Testis (tissue), 2 donors: ENCODE measurements at regions not wholly inside any gene's neighbourhood (a gene's known extent, or its start where the extent isn't known, plus 50 kb on each side); places are given as distances from the start of the nearest gene placed in this dataset.

Experiments
- DNase-seq: peaks from one replicate; pipeline ENCODE4 v3.0.0-alpha.2; 2019
- H3K27ac ChIP-seq, 2 donors: fragments of 200-600 bp; sonication (generic); one replicate each; pipeline ENCODE4 v1.5.1; 2019
- H3K27me3 ChIP-seq: fragments of 200-600 bp; sonication (generic); one replicate; pipeline ENCODE4 v1.5.1; 2019
- H3K36me3 ChIP-seq: fragments of 200-600 bp; sonication (generic); one replicate; pipeline ENCODE4 v1.5.1; 2017; ENCODE audit warnings: low read depth; ENCODE audit errors: missing control alignments
- H3K4me1 ChIP-seq: fragments of 200-600 bp; sonication (generic); one replicate; pipeline ENCODE4 v1.5.1; 2019
- H3K4me3 ChIP-seq, 2 donors: fragments of 200-600 bp; sonication (generic); one replicate each; pipeline ENCODE4 v1.5.1; 2017 to 2019
- H3K9me3 ChIP-seq: fragments of 200-600 bp; sonication (generic); one replicate; pipeline ENCODE4 v1.5.1; 2017
- POLR2A ChIP-seq: fragments of 450-650 bp; IDR thresholded peaks from one replicate; pipeline ENCODE4 v1.6.1; 2017; ENCODE audit warnings: antibody characterized with exemption, mild to moderate bottlenecking, moderate library complexity
- WGBS, 2 donors: methylation state at CpG; one replicate each; pipeline ENCODE4 v1.1.5; 2018; 5-methylcytosine and 5-hydroxymethylcytosine counted together
- intact Hi-C: fragments of 100-400 bp; cut with DNase I; formaldehyde crosslinking; loops from one replicate; pipeline ENCODE4 v1.15.1; 2023; ENCODE audit warnings: low total_unique reads
- TF ChIP-seq, protein P1 (sequence below), 3 experiments: fragments of 450-650 bp in 2 of 3; fragments of 200-600 bp in 1 of 3; sonication (generic) in 1 of 3; IDR thresholded peaks; one replicate each; pipeline ENCODE4 v1.5.1; 2016 to 2019; ENCODE audit warnings: antibody characterized with exemption in 3 of 3, mild to moderate bottlenecking in 2 of 3, moderate library complexity in 1 of 3

DNA sequence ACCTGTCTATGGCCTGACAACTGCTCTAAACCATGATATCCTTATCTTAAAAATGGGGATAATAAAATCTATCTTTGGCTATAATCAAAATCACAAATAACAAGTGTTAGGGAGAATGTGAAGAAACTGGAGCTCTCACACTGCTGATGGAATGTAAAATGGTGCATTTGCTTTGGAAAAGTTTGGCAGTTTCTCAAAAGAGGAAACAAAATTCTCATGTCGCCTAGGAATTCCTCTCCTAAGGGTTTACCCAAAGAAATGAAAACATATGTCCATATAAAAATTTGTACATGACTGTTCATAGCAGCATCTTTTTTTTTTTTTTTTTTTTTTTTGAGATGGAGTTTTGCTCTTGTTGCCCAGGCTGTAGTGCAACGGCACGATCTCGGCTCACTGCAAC is 64.3 kb downstream of the ZNF281 start:
- Histone ChIP-seq H3K9me3 (no peaks in the 10 kb centered on the region), H3K4me3 (no peak overlapping the region), H3K36me3 (no peaks in the 10 kb centered on the region), H3K27ac (no peak overlapping the region), H3K27me3 (no peaks in the 10 kb centered on the region), H3K4me1 (no peaks in the 10 kb centered on the region)
- 90 to 97% methylated on average over 4 of the region's 4 CpGs for WGBS, 2 donors
- DNase-seq: no peak
- TF ChIP-seq, protein P1, sequence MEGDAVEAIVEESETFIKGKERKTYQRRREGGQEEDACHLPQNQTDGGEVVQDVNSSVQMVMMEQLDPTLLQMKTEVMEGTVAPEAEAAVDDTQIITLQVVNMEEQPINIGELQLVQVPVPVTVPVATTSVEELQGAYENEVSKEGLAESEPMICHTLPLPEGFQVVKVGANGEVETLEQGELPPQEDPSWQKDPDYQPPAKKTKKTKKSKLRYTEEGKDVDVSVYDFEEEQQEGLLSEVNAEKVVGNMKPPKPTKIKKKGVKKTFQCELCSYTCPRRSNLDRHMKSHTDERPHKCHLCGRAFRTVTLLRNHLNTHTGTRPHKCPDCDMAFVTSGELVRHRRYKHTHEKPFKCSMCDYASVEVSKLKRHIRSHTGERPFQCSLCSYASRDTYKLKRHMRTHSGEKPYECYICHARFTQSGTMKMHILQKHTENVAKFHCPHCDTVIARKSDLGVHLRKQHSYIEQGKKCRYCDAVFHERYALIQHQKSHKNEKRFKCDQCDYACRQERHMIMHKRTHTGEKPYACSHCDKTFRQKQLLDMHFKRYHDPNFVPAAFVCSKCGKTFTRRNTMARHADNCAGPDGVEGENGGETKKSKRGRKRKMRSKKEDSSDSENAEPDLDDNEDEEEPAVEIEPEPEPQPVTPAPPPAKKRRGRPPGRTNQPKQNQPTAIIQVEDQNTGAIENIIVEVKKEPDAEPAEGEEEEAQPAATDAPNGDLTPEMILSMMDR (IDR thresholded peaks at IDR 0.05): no peak
- intact Hi-C loops: no loop called here

DNA sequence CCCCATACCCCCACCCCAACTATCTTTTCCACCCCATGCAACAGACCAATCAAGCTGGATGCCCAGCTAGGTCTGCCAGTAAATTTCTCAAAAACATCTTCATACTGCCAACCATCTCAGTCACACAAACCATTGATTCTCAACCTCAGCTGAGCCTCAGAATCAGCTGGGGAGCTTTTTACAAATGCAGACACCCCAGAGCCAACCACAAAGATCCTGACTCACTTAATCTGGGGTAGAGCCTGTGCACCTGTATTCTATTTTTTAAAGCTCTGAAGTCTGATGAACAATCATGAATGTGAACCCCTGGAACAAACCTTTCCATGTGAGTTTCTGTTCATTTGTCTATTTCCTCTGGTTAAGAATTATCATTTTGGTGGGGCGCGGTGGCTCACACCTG is 66.0 kb downstream of the ZNF281 start:
- 96 to 98% methylated on average over 2 of the region's 2 CpGs for WGBS, 2 donors
- TF ChIP-seq POLR2A: no peak
- TF ChIP-seq, protein P1 (IDR thresholded peaks at IDR 0.05): no peak
- H3K4me1 ChIP-seq: no peaks in the 10 kb centered on the region
- H3K36me3 ChIP-seq: no peaks in the 10 kb centered on the region
- H3K9me3 ChIP-seq: no peaks in the 10 kb centered on the region
- H3K27ac ChIP-seq: no peak overlapping the region
- DNase-seq: no peak
- H3K27me3 ChIP-seq: no peaks in the 10 kb centered on the region
- no peak overlapping the region for H3K4me3 ChIP-seq
- intact Hi-C loops: no loop called here

DNA sequence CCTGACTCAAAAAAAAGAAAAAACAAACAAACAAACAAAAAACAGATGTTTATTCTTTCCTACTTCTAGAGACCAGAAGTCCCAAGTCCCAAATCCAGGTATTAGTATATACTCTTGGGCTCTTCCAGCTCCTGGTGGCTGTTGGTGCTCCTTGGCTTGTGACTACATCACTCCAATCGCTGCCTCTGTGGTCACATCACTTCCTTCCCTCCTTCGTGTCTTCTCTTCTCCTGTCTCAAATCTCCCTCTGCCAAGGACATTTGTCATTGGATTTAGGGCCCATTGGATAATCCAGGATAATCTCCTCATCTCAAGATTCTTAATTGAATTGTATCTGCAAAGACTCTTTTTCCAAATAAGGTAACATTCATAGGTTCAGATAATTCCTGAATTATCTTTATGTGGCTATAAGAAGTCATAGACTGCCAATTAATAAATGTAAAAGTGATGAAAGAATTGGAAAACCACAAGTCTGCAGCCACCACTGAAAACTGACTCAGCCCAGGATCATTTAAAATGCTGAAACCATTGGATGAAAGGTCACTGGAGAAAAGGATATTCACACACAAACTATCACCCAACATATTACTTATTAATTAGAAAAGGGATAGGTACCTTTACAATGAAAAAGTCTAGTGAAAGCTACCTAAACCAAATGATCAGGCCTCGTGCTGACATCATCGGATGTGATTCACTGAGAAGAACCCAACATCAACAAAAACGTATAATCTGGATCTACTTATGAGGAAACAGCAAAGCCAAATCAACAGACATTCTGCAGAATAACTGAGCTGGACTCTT is 67.1 kb downstream of the ZNF281 start:
- Histone ChIP-seq H3K27me3 (no peaks in the 10 kb centered on the region), H3K4me3 (no peak overlapping the region), H3K9me3 (no peaks in the 10 kb centered on the region), H3K27ac (no peak overlapping the region), H3K4me1 (no peaks in the 10 kb centered on the region), H3K36me3 (no peaks in the 10 kb centered on the region)
- TF ChIP-seq, protein P1 (IDR thresholded peaks at IDR 0.05): no peak
- TF ChIP-seq POLR2A: no peak
- WGBS, 2 donors: 84 to 87% methylated on average over 5 of the region's 5 CpGs
- no peak for DNase-seq
- intact Hi-C loops: no loop called here

DNA sequence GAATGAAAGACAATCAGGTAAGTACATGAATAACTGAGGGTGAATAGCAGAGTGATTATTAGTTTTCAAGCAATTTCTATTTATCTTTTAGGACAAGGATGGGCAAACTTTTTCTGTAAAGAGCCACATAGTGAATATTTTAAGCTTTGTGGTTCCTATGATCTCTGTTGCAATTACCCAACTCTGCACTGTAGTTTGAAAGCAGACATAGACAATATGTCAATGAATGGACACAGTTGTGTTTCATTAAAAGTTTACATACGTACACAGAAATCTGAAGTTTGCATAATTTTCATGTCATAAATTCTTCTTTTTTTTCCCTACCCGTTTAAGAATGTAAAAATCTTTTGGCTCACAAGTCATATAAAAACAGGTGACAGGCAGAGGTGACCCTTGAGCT is 71.4 kb downstream of the ZNF281 start:
- WGBS, 2 donors: 72 to 82% methylated on average over 2 of the region's 2 CpGs
- no peaks in the 10 kb centered on the region for H3K4me1 ChIP-seq
- no peaks in the 10 kb centered on the region for H3K9me3 ChIP-seq
- H3K27me3 ChIP-seq: no peaks in the 10 kb centered on the region
- TF ChIP-seq, protein P1 (IDR thresholded peaks at IDR 0.05): no peak
- no peak overlapping the region for H3K4me3 ChIP-seq
- H3K27ac ChIP-seq: no peak overlapping the region
- intact Hi-C loops: no loop called here
- DNase-seq: no peak
- H3K36me3 ChIP-seq: no peaks in the 10 kb centered on the region

DNA sequence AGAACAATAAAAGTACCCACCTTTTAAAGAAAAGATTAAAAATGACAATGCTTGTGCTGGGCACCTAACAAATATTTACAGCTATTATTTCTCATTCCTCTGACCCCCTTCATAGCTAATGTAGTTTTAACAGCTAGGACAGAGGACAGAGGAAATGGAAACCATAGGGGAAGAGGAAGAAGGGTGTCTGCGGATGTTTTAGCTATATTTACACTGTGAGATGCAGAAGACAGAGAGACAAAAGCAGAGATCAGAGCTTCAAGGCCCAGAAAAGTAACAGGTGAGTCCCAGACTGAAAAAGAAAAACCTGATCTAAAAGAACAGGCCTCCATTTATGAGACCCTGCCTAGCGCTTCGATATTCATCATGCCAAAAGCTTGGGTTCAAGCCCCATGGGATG is 72.0 kb downstream of the ZNF281 start:
- H3K4me3 ChIP-seq: no peak overlapping the region
- H3K4me1 ChIP-seq: no peaks in the 10 kb centered on the region
- intact Hi-C loops: no loop called here
- 89 to 92% methylated on average over 3 of the region's 3 CpGs for WGBS, 2 donors
- TF ChIP-seq POLR2A: no peak
- TF ChIP-seq, protein P1 (IDR thresholded peaks at IDR 0.05): no peak
- H3K27ac ChIP-seq: no peak overlapping the region
- no peaks in the 10 kb centered on the region for H3K27me3 ChIP-seq
- no peaks in the 10 kb centered on the region for H3K9me3 ChIP-seq
- no peak for DNase-seq
- no peaks in the 10 kb centered on the region for H3K36me3 ChIP-seq
